NB4 (cell line): ENCODE measurements at regions not wholly inside any gene's neighbourhood (a gene's known extent, or its start where the extent isn't known, plus 50 kb on each side); places are given as distances from the start of the nearest gene placed in this dataset.

ENCODE experiments used
- DNase-seq: peaks from one replicate; pipeline ENCODE4 v3.0.0; 2010; ENCODE audit warnings: low read depth
- H3K4me3 ChIP-seq: one replicate; pipeline ENCODE4 v1.5.1; 2011; ENCODE audit warnings: mild to moderate bottlenecking, low read depth, low read length, moderate library complexity
- MYC ChIP-seq: IDR thresholded peaks from 2 replicates; pipeline ENCODE4 v1.6.1; 2011; ENCODE audit warnings: low read depth, low read length
- POLR2A ChIP-seq: IDR thresholded peaks from 2 replicates; pipeline ENCODE4 v1.6.1; 2011; ENCODE audit warnings: mild to moderate bottlenecking; ENCODE audit not compliant: insufficient read length; ENCODE audit errors: extremely low read depth
- TF ChIP-seq, protein P1 (sequence below): IDR thresholded peaks from 2 replicates; pipeline ENCODE4 v1.6.1; 2011; ENCODE audit warnings: low read depth, low read length
- TF ChIP-seq, protein P2 (sequence below): IDR thresholded peaks from one replicate; pipeline ENCODE4 v1.5.1; 2012; ENCODE audit warnings: low read depth, low read length

DNA sequence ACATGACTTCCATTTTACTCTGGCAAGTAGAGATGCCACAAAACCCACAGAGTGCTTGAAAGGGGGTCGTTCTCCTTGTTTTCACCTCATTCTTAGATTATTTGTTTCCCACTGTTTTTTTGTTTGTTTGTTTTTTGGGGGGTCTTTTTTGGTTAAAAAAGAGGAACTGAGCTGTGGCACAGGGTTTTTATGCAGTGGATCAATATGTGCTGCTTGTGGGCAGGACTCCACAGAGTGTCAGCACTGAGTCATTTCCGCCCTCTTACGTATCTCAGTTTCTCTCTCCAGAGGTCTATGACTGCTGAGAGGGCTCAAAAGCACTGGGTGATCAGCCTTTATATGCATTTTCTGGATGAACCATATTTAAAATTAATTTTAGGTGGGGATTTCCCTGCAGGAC lies 268.1 kb upstream of the GRID2 start:
- DNase-seq, result peak; percentile 20
- H3K4me3 ChIP-seq, result no peak overlapping the region
- TF ChIP-seq, protein P1, sequence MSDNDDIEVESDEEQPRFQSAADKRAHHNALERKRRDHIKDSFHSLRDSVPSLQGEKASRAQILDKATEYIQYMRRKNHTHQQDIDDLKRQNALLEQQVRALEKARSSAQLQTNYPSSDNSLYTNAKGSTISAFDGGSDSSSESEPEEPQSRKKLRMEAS, result no peak
- TF ChIP-seq POLR2A, result no peak
- no peak for TF ChIP-seq MYC
- TF ChIP-seq, protein P2, sequence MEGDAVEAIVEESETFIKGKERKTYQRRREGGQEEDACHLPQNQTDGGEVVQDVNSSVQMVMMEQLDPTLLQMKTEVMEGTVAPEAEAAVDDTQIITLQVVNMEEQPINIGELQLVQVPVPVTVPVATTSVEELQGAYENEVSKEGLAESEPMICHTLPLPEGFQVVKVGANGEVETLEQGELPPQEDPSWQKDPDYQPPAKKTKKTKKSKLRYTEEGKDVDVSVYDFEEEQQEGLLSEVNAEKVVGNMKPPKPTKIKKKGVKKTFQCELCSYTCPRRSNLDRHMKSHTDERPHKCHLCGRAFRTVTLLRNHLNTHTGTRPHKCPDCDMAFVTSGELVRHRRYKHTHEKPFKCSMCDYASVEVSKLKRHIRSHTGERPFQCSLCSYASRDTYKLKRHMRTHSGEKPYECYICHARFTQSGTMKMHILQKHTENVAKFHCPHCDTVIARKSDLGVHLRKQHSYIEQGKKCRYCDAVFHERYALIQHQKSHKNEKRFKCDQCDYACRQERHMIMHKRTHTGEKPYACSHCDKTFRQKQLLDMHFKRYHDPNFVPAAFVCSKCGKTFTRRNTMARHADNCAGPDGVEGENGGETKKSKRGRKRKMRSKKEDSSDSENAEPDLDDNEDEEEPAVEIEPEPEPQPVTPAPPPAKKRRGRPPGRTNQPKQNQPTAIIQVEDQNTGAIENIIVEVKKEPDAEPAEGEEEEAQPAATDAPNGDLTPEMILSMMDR, result no peak

DNA sequence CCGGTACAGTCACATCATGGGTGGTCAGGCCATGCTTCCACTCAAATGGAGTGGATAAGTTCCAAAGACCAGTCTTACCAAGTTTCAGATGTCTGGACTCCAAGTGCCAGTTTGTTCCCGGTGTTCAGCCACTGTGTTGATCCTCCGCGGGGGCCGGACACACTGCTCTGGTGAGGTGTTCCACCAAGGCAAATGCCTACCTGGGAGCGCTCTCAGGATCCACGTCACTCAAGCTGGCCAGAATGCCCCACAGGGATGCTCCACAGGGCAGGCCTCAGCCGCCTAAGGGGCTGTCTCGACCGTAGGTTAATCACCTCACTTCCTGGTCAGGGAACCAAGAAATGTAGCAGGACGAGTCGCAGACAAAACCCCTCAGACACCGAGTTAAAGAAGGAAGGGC lies 258.0 kb upstream of the GRID2 start:
- no peak overlapping the region for H3K4me3 ChIP-seq
- DNase-seq, result no peak
- TF ChIP-seq, protein P2, result no peak
- TF ChIP-seq POLR2A (no peak), MYC (no peak)
- TF ChIP-seq, protein P1, result no peak

DNA sequence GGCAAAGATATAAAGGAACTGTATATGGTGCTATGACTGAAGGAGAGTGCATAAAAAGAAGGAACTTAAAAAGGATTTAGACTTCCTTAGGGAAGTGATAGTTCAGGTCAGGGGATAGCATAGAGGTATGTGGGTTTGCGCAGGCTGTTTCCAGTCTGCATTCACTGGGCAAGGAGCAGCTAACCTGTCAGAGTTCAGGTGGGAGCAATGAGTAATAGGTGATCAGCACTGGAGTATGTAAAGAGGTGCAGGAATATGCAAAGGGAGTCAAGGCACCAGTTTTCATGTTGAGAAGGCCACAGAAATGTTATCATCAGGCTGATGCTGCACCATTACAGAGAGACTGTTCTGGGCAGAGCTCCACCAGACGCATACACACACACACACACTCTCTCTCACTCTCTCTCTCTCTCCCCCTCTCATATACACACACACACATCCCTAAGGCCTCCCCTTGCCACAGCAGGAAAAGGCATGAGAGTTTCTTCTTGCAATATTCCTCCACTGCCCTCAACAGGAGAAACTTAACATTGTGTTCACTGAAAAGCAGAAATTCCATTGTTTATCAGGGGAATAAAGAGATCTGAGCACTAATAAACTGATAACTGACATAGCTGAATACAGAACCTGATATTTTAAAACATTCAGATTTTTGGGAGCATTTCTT lies 256.4 kb upstream of the GRID2 start:
- no peak for DNase-seq
- TF ChIP-seq, protein P2, result no peak
- TF ChIP-seq MYC (no peak), POLR2A (no peak)
- TF ChIP-seq, protein P1, result no peak
- H3K4me3 ChIP-seq, result no peak overlapping the region

DNA sequence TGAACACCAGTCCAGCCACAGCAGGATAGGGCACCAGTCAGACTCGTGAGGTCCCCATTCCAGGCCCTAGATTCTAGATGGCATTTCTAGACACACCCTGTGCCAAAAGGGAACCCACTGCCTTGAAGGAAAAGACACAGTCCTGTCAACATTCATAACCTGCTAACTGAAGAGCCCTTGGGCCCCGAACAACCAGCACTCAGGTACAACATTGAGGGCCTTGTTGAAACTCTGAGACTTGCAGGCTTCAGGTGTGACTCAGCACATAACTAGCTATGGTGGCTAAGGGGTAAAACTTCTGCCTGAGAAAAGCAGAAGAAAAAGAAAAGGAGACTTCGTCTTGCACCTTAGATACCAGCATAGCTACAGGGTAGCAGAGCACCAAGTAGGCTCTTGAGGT lies 252.9 kb upstream of the GRID2 start:
- H3K4me3 ChIP-seq, result no peak overlapping the region
- TF ChIP-seq MYC (no peak), POLR2A (no peak)
- TF ChIP-seq, protein P2, result no peak
- TF ChIP-seq, protein P1, result no peak
- no peak for DNase-seq

DNA sequence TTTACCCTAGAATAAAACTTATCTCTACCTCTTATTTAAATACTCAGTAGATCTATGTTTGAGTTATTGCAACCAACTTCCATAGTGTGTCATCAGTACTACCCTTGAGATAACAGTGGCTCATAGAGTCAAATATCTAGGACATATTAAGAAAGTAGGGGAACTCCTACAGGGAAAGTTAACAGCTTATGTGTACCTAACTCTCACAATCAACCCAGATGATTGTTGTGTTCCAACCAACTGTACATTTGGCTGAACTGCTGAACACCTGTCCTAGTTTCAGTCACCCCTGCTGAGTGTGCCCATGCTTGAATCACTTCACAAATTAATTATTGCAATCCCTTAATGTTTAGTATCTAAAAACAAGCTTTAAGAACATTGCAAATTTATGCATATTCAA lies 244.2 kb upstream of the GRID2 start:
- no peak for DNase-seq
- no peak overlapping the region for H3K4me3 ChIP-seq
- TF ChIP-seq, protein P2, result no peak
- TF ChIP-seq POLR2A (no peak), MYC (no peak)
- TF ChIP-seq, protein P1, result no peak
